GM18861 (cell line): ENCODE measurements at regions not wholly inside any gene's neighbourhood (a gene's known extent, or its start where the extent isn't known, plus 50 kb on each side); places are given as distances from the start of the nearest gene placed in this dataset.
"Not testable (repeated sequence)": the region's sequence is repeated elsewhere in the genome, so short reads cannot be mapped to it uniquely, and the experiment has no call there.

Experiments
- ATAC-seq: cut with Tn5 transposase; IDR thresholded peaks from one replicate; pipeline ENCODE4 v1.9.1; 2021; ENCODE audit not compliant: unreplicated experiment

DNA sequence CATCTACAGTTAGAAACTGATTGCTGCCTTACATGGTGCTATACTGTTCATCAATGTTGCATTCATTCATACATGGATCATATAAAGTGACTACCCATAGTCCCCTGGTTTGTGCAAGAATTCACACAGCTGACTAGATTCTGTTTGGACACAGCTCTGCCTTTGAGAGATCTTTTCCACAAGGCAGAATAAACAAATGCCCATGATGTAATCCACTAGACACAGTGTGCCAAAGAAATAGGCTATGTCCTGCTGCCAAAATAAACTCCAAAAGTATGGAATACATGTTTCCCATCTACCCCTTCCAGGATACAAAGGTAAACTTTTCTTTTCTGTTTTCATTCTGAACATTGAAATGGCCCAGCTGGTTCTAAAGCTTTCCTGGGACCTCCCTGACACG is 269.4 kb upstream of the CHAC2 start:
- no peak for ATAC-seq

DNA sequence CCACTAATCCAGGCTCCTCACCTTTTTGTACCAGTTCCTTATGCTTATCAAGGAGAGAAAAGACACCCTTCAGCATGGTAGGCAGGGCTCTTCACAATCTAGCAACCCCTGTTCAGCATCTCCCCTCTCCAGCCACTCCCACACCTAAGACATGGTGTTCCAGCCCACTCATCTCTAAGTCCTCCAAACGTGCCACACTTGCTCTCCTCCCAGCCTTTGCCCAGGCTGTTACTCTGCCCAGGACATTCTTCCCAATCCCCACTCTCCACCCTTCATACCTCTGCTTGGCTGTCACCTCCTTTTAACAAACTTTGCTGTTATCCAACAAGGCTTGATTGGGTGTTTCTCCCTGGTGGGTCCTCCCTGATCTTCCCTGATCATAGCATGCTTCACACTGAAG is 270.6 kb upstream of the CHAC2 start:
- no peak for ATAC-seq

DNA sequence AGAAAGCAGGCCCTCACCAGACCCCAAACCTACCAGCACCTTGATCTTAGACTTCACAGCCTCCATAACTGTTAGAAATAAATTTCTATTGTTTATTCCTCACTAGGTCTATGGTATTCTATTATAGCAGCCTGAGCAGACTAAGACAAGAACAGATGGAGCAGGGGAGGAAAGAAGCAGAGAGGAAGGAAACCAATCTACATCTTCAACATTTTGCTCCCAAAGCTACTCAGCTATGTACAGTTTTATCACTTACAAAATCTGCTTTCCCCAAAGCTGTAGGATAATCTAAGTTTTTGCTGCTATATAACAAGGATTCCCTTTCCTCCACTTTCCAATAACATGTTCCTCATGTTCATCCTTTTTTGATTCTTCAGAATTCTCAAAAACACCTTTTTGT is 274.4 kb upstream of the CHAC2 start:
- ATAC-seq = no peak

DNA sequence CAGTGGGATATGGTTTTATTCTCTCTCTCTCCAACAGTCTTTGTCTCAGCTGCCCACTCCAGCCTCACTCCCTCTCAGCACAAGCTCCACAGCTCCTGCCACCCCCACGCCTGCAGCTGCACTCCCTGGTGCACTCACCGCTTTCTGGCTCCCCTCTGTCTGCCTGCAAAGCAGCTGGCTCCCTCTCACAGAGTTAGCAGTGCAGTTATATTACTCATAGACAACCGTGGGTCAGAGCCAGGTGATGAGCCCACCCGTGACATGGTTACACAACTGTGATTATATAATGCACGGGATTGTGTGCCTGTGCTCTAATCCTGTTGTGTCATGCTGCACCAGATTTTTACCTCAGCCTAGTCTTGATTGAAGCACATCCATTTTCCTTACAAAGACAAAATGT is 276.9 kb upstream of the CHAC2 start:
- ATAC-seq = no peak

DNA sequence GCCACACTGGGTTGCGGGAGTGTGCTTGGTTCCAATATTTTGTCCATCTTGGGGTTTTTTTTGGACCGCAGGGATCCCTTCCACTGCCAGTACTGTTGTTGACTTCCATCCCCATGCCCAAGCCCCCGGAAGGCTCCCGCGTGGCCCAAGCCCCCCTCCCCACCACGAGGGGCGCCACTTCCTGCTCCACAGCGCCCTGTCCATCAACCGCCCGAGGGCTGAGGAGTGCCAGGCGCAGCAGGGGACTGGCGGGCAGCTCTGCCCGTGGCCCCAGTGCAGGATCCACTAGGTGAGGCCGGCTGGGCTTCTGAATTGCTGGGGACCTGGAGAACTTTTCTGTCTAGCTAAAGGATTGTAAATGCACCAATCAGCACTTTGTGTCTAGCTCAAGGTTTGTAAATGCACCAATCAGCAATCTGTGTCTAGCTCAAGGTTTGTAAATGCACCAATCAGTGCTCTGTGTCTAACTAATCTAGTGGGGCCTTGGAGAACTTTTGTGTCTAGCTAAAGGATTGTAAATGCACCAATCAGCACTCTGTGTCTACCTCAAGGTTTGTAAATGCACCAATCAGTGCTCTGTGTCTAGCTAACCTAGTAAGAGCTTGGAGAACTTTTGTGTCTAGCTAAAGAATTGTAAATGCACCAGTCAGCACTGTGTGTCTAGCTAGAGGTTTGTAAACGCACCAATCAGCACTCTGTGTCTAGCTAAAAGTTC is 281.3 kb upstream of the CHAC2 start:
- not testable (repeated sequence) for ATAC-seq

DNA sequence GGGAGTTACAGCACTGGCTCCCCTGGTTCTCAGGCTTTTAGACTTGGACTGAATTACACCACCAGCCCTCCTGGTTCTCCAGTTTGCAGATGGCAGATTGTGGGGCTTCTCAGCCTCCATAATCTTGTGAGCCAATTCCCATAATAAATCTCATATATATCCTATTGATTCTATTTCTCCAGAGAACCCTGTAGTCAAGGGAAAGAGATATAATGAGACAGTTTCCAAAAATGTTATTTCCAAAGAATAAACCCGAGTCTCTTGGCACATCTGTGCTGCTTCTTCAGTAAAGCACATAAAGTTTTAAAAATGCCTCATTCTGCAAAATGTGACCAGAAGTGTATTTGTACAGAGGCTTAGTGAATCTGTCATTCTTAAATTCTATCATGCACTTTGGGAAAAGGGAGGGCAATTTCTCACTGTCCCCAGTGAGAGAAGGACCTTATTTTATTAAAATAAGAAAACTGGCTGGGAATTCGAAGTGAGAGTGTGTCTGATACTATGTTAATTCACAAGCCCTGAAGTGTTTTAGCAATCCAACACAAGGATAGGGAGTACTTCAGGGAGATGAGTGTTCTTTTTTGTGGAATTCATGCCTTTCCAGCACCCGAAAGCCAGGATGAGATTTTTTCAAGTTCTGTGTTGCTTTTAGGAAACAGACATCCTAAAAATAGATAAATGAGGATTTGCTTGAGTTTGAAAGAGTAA is 282.4 kb upstream of the CHAC2 start:
- ATAC-seq = no peak

DNA sequence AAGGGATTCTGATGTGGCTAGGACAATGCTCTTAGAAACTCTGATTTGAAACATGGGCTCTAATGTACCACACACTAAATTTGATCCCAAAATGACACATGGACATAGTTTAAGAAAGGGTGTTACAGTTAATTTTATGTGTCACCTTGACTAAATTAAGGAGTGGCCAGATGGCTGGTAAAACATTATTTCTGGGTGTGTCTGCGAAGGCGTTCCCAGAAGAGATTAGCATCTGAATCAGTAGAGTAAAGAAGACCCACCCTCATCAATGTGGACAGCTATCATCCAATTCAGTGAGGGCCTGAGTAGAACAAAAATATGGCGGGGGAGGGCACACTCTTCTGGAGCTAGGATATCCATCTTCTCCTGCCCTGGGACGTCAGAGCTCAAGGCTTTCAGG is 283.1 kb upstream of the CHAC2 start:
- no peak for ATAC-seq

DNA sequence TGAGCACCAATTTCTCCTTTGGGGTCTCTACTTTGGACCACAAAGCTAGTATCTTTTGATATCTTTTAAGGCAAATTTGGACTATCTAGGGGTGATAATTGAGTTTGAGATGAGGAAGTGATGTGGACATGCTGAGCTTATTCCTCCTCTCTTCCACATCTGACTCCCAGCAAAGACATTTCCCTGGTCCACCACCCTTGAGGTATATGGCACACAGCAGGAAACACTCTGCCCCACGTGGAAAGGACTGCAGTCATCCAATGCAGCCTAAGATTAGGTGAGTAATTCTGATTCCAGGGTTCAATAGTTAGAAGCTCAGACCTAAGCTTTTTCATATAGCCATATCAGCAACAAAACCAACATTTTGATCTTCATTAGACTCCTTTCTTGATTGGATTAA is 290.1 kb upstream of the CHAC2 start:
- ATAC-seq = no peak

DNA sequence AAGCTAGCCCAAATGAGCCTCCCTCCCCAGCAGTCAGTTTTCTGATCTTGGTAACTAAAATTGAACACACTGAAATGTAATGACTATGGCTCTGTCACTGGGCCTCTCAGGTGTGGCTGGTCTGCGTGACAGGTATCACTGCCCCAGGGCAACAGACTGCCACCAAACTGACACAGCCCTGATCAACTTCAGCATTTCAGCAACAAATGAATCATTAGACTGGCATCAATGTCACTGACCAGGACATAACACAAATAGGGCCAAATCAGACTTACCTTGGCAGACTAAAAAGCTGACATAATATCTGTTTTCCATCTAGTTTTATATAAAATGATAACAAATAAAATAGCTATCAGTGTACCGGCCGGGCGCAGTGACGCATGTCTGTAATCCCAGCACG is 290.8 kb upstream of the CHAC2 start:
- ATAC-seq = no peak

DNA sequence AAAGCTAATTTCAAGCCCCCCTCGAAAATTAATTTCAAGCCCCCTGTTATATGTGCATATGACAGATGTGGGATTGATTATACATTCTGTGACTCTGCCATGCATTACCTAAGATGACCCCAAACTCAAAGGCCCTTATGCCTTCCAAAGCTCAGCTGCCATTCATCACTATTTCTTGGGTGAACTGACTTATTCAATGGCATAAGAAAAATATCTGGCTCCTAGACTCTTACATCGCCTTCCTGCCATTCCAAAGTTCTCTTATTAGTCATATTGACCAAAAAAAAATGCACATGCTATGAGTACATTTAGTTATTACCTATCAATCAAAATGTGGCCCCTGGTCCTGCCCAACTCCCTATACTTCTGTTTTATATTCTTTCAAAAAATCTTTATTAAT is 291.8 kb upstream of the CHAC2 start:
- no peak for ATAC-seq

DNA sequence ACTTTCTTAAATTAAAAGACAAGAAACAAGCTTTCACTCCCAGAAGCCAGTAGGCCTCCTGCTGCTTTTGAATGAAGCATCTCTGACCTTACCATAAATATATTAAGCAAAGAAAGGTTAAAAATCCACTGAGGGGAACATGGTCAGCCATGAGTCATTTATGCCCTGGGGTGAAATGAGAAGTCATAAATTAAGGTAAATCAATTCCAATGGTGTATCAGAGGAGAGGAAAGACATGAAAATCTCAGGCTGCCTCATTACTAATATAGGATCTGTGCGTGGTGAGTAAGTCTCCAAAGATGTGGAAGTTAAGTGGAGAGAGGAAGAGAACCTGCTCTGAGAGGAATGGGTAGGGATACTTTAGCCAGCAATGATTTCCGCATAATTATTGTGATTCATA is 292.3 kb upstream of the CHAC2 start:
- no peak for ATAC-seq

DNA sequence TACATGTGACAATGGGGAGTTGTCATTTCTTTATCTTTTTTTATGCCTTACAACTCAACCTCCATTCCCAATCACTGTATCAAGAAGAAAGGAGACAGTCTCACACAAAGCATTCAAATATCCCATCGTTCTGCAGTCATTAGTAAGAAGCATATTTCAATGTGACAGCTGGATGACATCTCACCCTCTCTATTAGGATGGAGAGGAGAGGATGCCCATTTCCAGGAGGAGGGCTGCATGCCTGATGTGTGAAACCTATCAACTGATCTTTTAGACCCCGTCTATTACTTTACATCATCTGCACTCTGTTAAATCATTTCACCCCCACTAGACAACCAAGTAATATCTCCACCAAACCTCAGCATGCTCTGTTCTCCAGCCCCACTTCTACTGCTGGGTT is 292.7 kb upstream of the CHAC2 start:
- no peak for ATAC-seq

DNA sequence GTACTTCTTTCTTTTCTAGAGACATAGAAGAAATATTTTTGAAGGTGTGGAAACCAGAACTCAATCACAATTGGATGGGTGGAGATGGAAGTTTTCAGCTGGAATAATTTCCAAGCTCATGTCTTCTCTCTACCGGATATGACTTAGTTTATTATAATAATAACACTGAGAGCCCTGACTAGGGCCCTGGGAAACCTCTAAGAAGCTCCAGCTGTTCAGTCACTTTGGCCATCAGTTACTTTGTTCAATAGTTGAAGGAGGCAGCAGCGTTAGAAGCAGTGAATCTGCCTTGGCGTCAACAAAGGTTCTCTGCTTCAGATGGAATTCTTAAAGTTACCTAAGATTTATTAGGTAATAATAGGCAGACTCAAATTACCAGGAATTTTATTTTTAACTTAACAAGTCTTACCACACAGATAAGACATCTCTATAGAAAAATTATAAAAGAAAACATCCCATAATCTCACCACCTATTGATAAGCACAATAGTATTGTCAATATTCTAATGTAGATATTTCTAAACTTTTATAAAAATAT is 293.8 kb upstream of the CHAC2 start:
- no peak for ATAC-seq

DNA sequence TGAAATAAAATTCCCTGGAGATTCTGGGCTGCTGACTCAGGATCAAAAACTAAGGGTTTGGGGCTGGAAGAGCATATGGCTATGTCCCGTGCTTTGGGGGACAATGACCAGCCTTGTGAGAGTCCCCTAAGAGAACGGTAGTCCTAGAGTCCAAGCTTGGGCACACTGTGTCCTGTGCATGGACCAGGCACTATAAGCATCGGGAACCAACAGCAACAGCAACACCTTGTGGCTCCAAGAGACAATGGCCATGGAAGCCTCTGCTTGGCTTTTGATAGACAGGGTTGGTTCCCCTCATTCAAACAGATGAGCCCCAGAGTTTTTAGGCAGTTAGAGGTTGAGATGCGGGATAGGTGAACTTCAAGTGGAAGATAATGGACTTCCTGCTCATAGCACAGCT is 294.4 kb upstream of the CHAC2 start:
- no peak for ATAC-seq

DNA sequence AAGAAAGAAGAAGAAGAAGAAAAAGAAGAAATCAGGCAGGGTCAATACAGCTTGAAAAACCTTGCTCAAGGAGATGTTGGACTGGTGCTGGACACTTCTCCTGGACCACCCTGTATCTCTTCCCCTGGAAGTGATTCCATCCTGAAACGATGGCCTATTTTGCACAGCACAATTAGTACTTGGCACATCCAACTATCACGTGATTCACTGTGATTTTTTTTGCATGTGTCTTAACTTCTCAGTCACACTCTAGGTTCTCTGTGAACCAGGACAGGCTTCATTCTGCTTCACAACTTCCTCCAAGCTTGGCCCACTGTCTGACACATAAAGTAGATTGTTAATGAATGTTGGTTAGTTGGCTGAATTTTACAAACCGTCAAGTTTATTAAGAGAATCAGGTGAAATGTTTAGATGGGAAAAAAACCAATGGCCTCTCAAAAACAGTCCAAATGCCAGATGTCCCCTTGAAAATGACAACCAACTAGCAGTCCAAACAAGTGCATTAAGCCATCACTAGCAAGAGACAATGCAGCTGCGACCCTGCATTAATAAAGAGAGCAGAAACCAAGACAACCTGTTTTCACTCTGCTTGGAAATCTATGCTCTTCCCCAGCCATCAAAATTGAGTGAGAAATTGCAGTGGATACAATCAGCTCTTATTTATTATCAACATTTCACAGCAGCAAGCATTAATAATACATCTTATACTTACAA is 300.0 kb upstream of the CHAC2 start:
- no peak for ATAC-seq

DNA sequence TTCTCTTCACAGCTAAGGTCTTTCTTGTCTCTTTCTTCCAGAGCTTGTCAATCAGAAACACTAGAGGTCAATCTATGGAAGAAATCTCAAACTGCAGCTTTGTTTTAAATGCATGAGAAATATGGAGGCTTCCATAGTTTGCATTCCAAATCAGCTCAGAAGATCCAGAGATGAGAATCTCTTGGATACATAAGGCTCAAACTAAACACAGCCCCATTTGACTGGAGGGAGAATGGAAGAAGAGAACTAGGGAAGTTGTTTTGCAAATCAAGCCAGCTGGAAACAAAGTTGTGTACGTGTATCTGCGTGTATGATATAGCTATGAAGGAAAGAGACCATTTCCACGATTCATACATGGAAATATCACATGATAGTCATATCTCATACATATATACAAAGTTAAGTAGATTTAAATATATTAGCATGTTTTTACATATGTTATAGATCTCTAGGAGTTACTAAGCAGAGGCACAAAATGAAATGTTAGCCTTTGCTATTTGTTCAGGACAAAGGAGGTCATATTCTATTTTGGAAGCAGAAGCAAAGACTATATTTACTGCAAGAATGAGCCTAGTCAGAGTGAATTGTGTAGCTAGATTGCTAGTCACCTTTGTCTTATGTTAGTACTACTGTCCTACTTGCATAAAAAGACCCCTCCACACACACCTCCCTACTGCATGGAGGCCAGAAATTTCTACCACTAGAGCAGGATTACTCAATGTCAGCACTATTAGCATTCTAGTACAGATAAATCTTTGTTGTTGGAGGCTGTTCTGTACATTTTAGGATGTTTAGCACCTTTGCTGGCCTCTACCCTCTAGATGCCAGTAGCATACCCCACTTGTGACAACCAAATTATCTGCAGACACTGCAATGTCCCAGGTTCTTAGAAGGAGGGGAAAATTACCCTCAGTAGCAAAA is 303.5 kb upstream of the CHAC2 start:
- no peak for ATAC-seq

DNA sequence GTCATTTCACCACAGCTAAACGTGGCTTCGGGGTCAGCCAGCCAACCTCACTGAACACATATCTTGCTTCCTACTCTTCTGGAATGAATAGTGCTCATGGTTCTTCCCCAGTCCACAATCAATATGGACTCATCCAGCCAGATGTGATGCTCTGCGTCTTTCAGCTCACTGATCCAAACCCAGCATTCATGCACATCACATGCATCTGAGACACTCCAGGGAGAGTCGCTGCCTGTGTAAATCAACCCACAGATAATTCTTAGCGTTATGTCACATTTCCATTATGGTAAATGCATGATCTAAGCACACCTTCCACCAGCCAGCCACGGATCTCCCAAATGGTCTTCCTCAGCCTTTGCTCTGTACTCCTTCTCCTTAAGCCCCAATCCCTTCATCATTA is 306.7 kb upstream of the CHAC2 start:
- no peak for ATAC-seq

DNA sequence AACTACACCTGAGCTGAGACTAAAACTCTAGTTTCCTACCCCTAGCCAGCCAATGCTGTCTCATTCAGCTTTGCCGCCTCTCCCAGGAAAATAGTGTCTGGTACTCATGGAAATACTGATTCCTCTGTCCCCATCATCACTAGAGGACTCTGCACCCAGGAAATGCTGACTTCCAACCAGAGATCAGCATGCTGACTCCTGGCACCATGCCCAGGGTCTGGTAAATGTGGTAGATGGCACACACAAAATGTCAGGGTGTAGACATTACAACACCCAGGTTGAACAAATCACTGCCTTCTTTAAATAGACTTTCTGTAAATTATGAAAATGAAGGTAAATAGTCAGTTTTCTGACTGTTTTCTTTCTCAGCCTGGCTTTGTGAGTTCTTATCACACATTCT is 307.3 kb upstream of the CHAC2 start:
- no peak for ATAC-seq

DNA sequence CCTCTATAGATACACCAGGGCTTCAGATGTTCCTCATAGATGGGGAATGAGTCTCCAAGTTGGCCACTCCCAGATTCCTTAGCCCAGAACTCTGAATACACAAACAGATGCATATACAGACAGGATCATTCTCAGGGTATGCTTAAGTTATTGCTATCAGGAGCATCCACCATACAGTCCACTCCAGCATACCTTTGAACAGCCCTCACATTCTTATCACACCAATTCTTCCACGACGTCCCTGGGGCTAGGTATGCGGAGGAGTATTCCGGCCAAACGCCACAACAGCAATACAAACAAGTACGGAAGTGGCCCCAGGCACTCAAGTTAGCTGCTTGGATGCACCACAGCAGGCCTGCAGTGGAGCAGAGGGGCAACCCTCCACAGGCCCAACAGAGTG is 312.5 kb upstream of the CHAC2 start:
- ATAC-seq = no peak

DNA sequence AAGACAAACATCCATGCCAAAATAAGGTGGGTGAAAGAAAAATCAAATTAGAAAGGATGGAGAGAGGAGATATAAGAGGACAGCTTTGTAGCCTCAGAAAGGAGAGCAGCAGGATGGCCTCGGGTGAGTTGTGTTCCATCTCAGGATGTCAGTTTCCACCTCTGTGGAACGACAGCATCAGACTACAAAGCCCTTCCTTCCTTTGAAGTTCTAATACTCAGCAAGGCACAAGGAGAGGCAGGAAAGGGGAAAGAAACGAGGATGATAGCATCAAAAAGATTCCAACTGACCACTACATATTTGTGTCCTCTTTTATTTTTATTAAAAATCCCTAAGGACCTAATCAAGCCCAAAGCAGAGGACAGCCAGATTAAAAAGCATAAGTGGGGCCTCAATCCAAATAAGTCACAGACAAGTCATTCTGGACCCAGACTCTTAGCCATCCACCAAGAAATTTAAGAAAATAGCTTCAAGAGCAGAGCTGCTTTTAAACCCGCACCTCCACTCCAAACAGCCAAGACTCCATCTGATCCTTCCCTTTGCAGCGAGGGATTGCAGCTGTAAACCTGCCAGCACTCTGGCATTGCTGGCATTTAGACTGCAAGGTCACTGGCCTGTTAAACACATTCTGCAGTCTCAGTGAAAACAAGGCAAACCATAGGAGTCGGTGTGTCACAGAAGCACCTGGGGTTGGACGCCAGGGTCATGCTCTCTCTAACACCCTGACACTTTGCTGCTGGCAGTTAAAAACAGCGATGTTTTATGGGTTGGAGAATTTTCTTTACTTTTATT is 314.5 kb upstream of the CHAC2 start:
- ATAC-seq = no peak
